HG02852 (cell line): ENCODE measurements at regions not wholly inside any gene's neighbourhood (a gene's known extent, or its start where the extent isn't known, plus 50 kb on each side); places are given as distances from the start of the nearest gene placed in this dataset.
A peak's percentile ranks its signal among the peaks of the same experiment; 100 is the strongest.
"Not testable (repeated sequence)": the region's sequence is repeated elsewhere in the genome, so short reads cannot be mapped to it uniquely, and the experiment has no call there.

Experiments used
- ATAC-seq: cut with Tn5 transposase; IDR thresholded peaks from one replicate; pipeline ENCODE4 v1.9.1; 2021; ENCODE audit warnings: mild to moderate bottlenecking, moderate library complexity; ENCODE audit not compliant: unreplicated experiment

- peak; percentile 57 for ATAC-seq
Observed at GRCh38 chr9:39663713-39664112, 308.2 kb downstream of the SPATA31A1 start.

DNA sequence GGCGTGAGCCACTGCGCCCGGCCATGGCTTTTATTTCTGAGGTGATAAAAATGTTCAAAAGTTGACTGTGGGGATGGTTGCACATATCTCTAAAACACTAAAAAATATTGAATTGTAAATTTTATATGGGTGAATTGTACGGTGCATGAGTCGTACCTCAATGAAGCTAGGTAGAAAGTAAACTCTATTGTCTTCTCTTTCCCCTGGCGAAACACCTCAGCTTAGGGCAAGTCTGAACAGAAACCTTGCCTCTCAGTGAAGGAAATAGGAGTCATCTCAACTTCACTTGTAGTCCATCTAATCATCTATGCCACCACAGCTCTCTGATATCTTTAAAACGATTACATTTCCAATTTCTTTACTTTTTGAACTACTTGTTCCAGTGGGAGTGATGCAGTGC lies 309.6 kb downstream of the SPATA31A1 start:
- ATAC-seq: not testable (repeated sequence)

GRCh38 chr9:39674437-39675210 lies 319.2 kb downstream of the SPATA31A1 start:
- not testable (repeated sequence) for ATAC-seq

GRCh38 chr9:39675211-39675553 lies 319.7 kb downstream of the SPATA31A1 start:
- not testable (repeated sequence) for ATAC-seq

DNA sequence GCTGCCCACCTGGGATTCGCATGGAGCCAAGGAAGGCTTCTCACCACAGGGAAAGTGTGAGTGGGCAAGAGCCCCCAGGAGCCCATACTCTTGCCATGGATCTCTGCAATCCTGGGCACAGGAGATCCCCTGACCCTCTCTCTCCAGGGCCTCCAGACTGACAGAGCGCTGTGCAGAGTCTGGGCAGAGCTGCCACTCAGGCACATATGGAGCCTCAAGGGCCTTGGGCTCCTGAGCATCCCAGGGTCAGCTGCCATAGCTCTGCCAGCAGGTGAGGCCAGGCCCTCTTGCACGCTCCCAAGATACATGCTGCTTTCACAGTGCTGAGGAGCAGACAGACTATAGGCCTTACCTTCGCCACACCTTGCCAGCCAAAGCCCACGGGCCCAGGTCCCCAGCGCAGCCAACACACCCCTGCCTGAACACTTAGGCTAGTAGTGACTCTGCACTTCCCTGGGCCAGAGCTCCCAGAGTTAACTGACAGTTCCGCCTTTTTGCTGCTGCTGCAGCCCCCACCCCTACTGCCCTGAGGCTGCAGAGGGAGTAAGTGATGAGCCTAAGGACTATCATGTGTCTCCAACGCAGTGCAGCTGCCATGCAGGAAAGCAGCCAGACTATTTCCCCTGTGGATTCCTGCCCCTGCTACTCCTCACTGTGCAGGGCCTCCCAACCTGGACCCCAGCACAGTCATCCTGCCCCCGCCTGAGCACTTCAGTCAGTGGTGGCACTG lies 323.2 kb downstream of the SPATA31A1 start:
- ATAC-seq: not testable (repeated sequence)

- not testable (repeated sequence) for ATAC-seq
Observed at GRCh38 chr9:39680694-39681401, 325.4 kb downstream of the SPATA31A1 start.

GRCh38 chr9:39728862-39729261 lies 373.4 kb downstream of the SPATA31A1 start:
- not testable (repeated sequence) for ATAC-seq

- not testable (repeated sequence) for ATAC-seq
Observed at GRCh38 chr9:39744898-39745297, 389.4 kb downstream of the SPATA31A1 start.

- not testable (repeated sequence) for ATAC-seq
Observed at GRCh38 chr9:39775570-39775969, 420.1 kb downstream of the SPATA31A1 start.

GRCh38 chr9:39791356-39791755 lies 435.9 kb downstream of the SPATA31A1 start:
- peak; percentile 100 for ATAC-seq

DNA sequence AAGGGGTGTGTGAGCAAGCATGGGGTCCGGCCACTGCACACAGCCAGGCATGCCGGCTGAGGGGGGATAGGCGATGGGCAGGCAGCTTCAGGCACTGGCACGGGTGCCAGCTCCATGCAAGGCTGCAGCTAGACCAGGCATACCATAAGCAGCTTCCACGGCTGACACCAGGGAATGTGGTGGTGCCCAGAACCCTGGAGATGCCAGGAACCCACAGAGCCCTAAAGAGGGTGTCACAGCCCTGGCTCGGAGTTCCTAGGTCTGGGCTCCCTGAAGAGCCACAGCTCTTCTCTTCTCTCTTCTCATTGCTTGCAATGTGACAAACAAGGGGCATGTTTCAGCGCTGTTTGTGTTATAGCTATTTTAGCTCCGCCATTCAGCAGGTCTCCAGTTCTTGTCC lies 442.5 kb downstream of the SPATA31A1 start:
- ATAC-seq: not testable (repeated sequence)

DNA sequence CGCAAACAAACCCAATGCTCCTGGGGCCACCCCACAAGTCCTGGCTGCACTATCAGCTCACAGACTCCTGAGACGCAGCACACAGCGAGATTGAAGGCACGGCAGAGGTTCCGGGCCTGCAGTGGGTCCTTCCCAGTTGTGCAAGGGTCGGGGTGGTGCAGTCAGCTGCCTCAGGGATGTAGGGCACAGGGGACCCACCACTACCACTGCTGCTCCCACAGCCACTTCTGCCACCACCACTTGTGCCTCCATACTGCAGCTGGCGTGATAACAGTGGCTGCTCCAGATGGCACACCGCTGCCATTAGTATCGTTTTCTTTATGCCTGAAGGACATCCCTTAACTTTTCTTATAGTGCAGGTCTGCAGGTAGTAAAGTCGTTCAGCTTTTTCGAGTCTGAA lies 443.8 kb downstream of the SPATA31A1 start:
- not testable (repeated sequence) for ATAC-seq

DNA sequence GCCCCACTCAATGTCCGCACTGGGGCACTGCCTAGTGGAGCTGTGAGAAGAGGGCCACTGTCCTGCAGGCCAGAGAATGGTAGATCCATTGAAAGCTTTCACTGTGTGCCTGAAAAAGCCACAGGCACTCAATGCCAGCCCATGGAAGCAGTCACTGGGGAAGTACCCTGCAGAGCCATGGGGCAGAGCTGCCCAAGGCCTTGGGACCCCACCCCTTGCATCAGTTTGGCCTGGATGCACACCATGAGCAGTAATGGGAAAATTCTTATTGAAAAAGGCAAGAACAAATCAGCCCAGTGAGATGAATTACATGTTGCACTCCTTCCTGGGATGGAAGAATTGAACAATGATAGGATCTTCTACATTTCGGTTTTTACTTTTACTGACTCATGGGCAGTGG lies 447.1 kb downstream of the SPATA31A1 start:
- ATAC-seq: not testable (repeated sequence)

DNA sequence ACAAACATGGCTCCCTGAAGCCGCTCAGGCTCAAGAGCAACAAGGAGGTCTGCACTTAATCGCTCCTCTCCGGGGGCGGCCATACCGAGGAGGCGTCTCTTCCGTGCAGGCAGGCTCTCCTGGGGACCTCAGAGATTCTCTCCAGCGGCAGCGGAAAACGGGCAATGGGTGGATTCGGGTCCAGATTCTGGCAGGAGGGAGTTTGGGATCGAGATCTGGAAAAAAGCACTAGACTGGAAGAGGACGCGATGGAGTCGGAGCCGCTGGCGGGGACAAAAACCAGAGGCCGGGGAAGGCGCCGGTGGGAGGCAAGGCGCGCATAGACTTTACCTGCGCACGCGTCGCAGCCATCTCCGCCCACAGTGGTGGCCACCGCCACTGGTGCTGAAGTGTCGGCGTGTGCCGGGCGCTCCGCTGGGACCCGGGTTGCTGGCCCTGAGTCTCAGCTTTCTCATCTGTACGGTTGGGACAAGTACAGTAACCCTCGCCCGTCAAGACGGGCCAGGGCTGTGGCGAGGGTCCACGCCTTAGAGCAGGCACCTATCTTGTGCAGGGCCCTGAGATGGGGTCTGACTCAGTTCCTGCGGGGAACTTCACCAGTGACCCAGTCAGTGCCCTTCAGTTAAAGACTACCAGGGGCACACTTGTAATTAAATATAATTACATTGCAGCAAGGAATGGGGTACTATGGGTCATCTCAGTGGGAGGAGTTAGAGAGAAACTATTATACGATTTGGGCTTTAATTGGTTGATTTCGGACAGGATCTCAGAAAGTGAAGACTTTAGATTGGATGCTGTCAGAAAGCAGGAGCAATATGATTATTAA lies 454.1 kb downstream of the SPATA31A1 start:
- ATAC-seq: peak; percentile 91

DNA sequence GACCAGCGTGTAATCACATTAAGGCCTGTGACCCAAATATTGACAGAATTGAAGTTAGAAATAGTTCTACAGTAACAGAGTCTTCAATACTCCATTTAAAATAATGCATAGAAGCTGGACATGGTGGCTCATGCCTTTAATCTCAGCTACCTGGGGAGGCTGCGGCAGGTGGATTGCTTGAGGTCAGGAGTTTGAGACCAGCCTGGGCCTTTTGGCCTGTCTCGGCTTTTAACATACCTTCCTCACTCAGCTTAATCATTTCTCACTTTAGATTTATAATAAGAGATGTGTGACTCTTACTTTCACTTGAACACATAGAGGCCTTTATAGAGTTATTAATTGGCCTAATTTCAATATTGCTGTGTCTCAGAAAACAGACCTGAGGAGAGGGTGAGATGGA lies 454.9 kb downstream of the SPATA31A1 start:
- not testable (repeated sequence) for ATAC-seq

- ATAC-seq: not testable (repeated sequence)
Observed at GRCh38 chr9:39811615-39812014, 456.1 kb downstream of the SPATA31A1 start.

DNA sequence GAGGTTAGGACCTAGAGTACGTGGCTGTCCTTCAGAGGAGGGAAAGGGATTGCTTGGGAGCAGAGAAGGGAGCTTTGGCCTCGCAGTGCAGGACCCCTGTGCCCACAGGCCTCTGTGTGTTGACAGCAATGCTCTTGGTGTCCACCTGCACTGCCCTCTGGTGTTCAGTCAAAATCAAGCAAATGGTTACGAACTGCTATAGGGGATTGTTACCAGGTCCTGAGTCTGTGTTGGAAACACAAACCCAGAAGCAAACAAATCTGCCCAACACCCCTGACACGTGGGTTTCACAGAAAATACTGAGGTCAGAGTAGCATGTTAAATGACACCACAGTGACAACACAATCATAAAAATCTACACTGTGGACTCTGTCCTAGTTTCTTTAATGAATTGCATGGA lies 473.0 kb downstream of the SPATA31A1 start:
- ATAC-seq: not testable (repeated sequence)
